HT1080 (cell line): ENCODE measurements at regions not wholly inside any gene's neighbourhood (a gene's known extent, or its start where the extent isn't known, plus 50 kb on each side); places are given as distances from the start of the nearest gene placed in this dataset.
"Not testable (repeated sequence)": the region's sequence is repeated elsewhere in the genome, so short reads cannot be mapped to it uniquely, and the experiment has no call there.

Experiments
- DNase-seq: peaks from one replicate; pipeline ENCODE4 v3.0.0-alpha.2; 2015; ENCODE audit warnings: low read depth

- DNase-seq, result no peak
Measured at GRCh38 chr14:57061009-57061711, 207.5 kb downstream of the EXOC5 start.

GRCh38 chr14:57060276-57060955 is 208.3 kb downstream of the EXOC5 start:
- peak; percentile 23 for DNase-seq

GRCh38 chr14:57058319-57058718 is 210.4 kb downstream of the EXOC5 start:
- DNase-seq, result no peak

- DNase-seq, result no peak
Measured at GRCh38 chr14:57057803-57058202, 210.9 kb downstream of the EXOC5 start.

GRCh38 chr14:57056522-57056921 is 212.2 kb downstream of the EXOC5 start:
- not testable (repeated sequence) for DNase-seq

- DNase-seq, result no peak
Measured at GRCh38 chr14:57052705-57053302, 215.9 kb downstream of the EXOC5 start.

- no peak for DNase-seq
Measured at GRCh38 chr14:57051633-57052032, 217.1 kb downstream of the EXOC5 start.

GRCh38 chr14:57049848-57050247 is 218.9 kb downstream of the EXOC5 start:
- DNase-seq, result no peak

GRCh38 chr14:57046175-57046574 is 222.5 kb downstream of the EXOC5 start:
- DNase-seq, result no peak

- not testable (repeated sequence) for DNase-seq
Measured at GRCh38 chr14:57044101-57044973, 224.4 kb downstream of the EXOC5 start.

GRCh38 chr14:57038689-57039088 is 228.4 kb upstream of the OTX2 start:
- no peak for DNase-seq

- DNase-seq, result no peak
Measured at GRCh38 chr14:57031474-57031873, 221.2 kb upstream of the OTX2 start.

- no peak for DNase-seq
Measured at GRCh38 chr14:57029620-57030253, 219.5 kb upstream of the OTX2 start.

- no peak for DNase-seq
Measured at GRCh38 chr14:57025456-57025855, 215.2 kb upstream of the OTX2 start.

- DNase-seq, result no peak
Measured at GRCh38 chr14:57022608-57023007, 212.3 kb upstream of the OTX2 start.

- no peak for DNase-seq
Measured at GRCh38 chr14:57018065-57018464, 207.8 kb upstream of the OTX2 start.

GRCh38 chr14:57013987-57014386 is 203.7 kb upstream of the OTX2 start:
- DNase-seq, result no peak

- DNase-seq, result no peak
Measured at GRCh38 chr14:57009585-57010515, 199.6 kb upstream of the OTX2 start.

- no peak for DNase-seq
Measured at GRCh38 chr14:57008534-57008933, 198.3 kb upstream of the OTX2 start.

GRCh38 chr14:56998728-56999127 is 188.4 kb upstream of the OTX2 start:
- DNase-seq, result no peak
